ENCODE measurements at regions not wholly inside any gene's neighbourhood (a gene's known extent, or its start where the extent isn't known, plus 50 kb on each side); places are given as distances from the start of the nearest gene placed in this dataset.
"Not testable (repeated sequence)": the region's sequence is repeated elsewhere in the genome, so short reads cannot be mapped to it uniquely, and the experiment has no call there.

DNA sequence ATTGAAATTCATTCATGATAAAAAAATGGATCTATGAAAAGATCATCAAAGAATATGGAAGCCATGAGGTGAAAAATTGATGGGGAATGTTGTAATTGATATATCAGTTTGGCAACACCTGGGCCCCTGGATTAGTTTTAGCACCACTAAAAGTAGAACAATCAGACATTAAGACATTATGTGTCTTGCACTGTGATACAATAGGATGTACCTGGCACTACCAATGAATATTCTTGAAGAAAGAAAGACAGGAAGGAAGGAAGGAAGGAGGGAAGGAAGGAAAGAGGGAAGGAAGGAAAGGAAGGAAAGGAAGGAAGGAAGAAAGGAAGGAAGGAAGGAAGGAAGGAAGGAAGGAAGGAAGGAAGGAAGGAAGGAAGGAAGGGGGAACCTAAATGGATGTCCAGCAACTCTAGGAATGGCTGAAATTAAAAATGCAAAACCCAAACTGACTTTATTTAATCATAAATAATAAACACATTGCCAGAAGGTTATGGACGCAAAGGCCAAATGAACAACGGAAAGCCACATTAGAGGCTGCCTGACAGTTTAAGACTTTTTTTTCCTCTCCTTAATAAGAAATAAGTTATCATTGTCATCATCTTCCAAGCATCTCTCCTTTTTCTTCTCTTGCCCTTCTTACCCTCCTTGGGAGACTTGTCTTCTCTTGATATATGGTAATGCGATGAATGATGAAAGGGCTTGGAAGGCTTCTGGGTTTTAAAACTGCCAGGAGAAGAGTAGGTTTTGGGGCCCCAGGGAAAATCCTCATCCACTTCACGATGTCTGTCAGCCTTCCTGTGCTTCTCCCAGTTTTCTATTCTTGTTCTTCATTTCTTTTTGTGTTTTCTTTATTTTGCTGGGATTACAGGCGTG lies 224.4 kb downstream of the EXOC5 start:
- not testable (repeated sequence) for H3K27me3 Mint-ChIP-seq, H3K9me3 Mint-ChIP-seq, H3K36me3 Mint-ChIP-seq, H3K4me3 Mint-ChIP-seq, H3K27ac Mint-ChIP-seq, H3K4me1 Mint-ChIP-seq

DNA sequence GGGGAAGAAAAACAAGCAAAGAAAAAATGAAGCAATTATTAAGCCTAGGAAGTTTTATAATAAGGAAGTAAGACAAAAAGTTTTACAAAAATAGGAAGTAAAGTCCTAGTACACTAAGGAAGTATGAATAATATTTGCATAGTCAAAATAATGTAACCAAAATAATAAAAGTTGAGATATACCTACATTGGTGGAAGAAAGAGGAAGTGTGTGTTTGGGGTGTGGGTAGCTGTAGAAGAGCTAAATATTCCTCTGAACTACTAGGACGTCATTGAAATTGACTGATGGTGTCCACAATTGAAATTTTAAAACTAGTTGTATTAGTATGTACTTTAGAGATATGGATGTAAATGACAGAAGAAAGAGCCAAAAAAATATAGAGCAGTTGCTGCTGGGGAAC lies 228.4 kb upstream of the OTX2 start:
- Mint-ChIP-seq H3K27me3 (peaks cover 7% of the 10 kb centered on the region), H3K4me3 (peak overlapping the region; percentile 9 to 85 (median 54)), H3K4me1 (peaks cover 13 to 20% (median 14%) of the 10 kb centered on the region in 3 donors), H3K27ac (peak overlapping the region; percentile 16 to 91 (median 79)), H3K9me3 (peaks cover 9 to 13% (median 11%) of the 10 kb centered on the region in 3 donors), H3K36me3 (peaks cover 3% of the 10 kb centered on the region)

DNA sequence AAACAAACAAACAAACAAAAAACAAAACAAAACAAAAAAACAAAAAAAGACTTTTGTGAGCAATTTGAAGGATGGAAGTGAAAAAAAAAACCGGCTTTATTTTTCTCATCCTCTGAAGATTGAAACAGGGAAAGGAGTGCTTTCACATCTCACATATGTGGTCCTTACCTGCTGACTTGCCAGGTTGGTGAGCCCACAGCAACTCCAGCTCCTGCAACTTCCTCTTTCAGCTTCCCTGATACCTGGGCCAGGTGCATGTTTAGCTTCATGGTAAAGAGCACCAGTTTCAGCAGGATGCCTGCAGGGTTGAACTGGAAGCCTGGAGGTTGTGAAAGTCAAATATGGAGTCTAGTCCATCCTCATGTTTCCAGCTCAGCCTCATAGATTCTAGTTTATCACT lies 221.2 kb upstream of the OTX2 start:
- H3K36me3 Mint-ChIP-seq = no peaks in the 10 kb centered on the region
- H3K9me3 Mint-ChIP-seq = peaks cover 0 to 25% (median 6%) of the 10 kb centered on the region in 3 donors
- H3K4me1 Mint-ChIP-seq = peaks cover 0 to 2% (median 2%) of the 10 kb centered on the region in 3 donors
- no peak overlapping the region for H3K4me3 Mint-ChIP-seq
- H3K27me3 Mint-ChIP-seq = peaks cover 7% of the 10 kb centered on the region
- H3K27ac Mint-ChIP-seq = no peak overlapping the region

DNA sequence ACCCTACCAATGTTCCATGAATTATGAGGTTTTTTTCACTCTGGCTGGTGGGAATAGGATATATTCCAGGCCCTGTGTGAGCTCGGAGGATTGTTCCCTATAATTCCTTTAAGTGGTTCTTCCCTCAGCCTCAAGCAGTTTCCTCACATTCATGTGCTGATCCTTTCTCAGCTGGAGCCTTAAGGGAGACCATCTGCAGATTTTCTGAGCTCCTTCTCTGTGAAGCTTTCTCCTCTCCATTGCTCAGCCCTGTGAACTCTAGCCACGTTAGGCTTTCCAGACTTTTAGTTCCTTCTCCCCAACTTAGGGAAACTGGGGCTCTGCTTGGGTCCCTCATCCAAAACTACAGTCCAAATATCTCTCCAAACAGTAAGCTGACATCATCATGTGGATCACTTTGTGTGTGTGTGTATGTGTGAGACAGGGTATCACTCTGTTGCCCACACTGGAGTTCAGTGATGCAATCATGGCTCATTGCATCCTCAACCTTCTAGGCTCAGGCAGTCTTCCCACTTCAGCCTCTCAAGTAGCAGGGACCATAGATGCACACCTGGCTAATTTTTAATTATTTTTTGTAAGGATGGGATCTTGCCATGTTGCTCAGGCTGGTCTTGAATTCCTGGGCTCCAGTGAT lies 219.5 kb upstream of the OTX2 start:
- Mint-ChIP-seq H3K27ac (no peak overlapping the region), H3K9me3 (peaks cover 0 to 30% (median 4%) of the 10 kb centered on the region in 3 donors), H3K27me3 (peaks cover 7% of the 10 kb centered on the region), H3K4me3 (no peak overlapping the region), H3K4me1 (peaks cover 0 to 2% (median 0%) of the 10 kb centered on the region in 3 donors), H3K36me3 (no peaks in the 10 kb centered on the region)

DNA sequence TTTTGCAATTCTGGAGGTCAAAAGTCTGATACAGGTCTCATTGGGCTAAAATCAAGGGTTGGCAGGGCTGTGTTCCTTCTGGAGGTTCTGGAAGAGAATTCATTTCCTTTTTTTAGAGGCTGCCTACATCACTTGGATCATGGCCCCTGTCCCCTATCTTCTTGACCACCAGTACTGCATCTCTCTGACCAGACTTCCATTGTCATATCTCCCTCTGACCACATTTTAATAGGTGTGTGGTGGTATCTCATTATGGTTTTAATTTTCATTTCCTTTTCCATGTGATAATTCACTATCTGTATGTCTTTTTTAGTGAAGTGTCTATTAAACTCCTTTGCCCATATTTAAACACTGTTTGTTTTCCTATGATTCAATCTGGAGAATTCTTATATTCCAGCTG lies 215.2 kb upstream of the OTX2 start:
- no peak overlapping the region for H3K27ac Mint-ChIP-seq
- H3K9me3 Mint-ChIP-seq = peaks cover 2 to 18% (median 2%) of the 10 kb centered on the region in 3 donors
- no peaks in the 10 kb centered on the region for H3K36me3 Mint-ChIP-seq
- no peaks in the 10 kb centered on the region for H3K27me3 Mint-ChIP-seq
- no peaks in the 10 kb centered on the region for H3K4me1 Mint-ChIP-seq
- no peak overlapping the region for H3K4me3 Mint-ChIP-seq

DNA sequence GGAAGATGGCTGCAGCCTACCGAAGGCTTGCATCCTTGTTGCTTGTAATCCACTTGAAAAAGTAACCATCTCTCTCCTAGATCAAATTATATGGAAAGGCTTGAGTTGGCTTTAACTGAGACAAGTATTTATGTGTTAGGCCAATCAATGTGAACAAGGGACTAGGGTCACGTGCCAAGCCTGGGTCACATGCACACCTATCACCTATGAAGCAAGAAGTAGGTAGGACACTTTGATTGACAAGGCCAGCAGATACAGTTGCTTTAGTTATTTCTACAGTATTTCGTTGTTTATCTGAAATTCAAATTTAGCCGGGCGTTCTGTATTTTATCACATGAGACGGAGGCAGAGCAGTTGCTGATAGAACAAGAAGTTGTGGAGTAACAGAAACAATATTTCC lies 212.3 kb upstream of the OTX2 start:
- Mint-ChIP-seq H3K36me3 (no peaks in the 10 kb centered on the region), H3K27ac (no peak overlapping the region), H3K27me3 (no peaks in the 10 kb centered on the region), H3K9me3 (peaks cover 2 to 5% (median 2%) of the 10 kb centered on the region in 3 donors), H3K4me3 (no peak overlapping the region), H3K4me1 (no peaks in the 10 kb centered on the region)

DNA sequence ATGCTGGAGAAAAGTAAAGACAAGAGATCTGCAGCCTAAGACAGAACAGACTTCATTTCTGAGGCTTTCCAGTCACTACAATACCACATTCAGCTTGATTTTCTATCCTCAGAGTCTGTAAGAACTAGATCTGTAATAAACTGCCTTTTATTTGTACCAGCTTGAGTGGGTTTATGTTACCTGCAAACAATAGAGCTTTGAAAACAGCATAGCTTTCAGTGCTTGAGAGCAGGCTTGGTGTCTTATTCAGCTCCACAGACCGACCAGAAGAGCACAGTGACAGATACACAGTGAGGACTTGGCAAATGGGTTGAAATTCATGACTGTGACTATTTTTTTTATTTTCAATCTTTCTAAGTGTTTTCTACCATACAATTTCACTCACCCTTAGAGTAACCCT lies 207.8 kb upstream of the OTX2 start:
- no peak overlapping the region for H3K27ac Mint-ChIP-seq

DNA sequence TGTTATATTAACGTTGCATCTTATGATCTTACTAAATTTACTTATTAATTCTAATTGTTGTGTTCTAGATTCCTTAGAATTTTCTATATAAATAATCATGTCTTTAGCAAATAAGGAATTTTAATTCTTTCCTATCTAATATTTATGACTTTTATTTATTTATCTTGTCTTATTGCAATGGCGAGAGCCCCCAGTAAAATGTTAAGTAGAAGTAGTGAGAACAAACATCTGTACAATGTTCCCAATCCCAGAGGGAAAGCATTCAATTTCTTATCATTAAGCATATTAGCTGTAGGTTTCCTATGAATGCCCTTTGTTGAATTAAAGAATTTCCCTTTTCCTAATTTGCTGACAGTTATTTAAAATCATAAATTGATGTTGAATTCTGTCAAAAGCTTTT lies 203.7 kb upstream of the OTX2 start:
- peaks cover 5 to 18% (median 8%) of the 10 kb centered on the region in 3 donors for H3K9me3 Mint-ChIP-seq
- H3K4me3 Mint-ChIP-seq = no peak overlapping the region
- H3K27ac Mint-ChIP-seq = no peak overlapping the region
- H3K36me3 Mint-ChIP-seq = peaks cover 4% of the 10 kb centered on the region
- H3K4me1 Mint-ChIP-seq = peaks cover 0 to 9% (median 4%) of the 10 kb centered on the region in 3 donors
- H3K27me3 Mint-ChIP-seq = peaks cover 4% of the 10 kb centered on the region

More for the DNA sequence above, 207.8 kb upstream of the OTX2 start:
- H3K4me1 Mint-ChIP-seq = no peaks in the 10 kb centered on the region
- peaks cover 2% of the 10 kb centered on the region for H3K27me3 Mint-ChIP-seq
- peaks cover 4% of the 10 kb centered on the region for H3K36me3 Mint-ChIP-seq
- H3K4me3 Mint-ChIP-seq = no peak overlapping the region
- peaks cover 3 to 9% (median 7%) of the 10 kb centered on the region in 3 donors for H3K9me3 Mint-ChIP-seq

DNA sequence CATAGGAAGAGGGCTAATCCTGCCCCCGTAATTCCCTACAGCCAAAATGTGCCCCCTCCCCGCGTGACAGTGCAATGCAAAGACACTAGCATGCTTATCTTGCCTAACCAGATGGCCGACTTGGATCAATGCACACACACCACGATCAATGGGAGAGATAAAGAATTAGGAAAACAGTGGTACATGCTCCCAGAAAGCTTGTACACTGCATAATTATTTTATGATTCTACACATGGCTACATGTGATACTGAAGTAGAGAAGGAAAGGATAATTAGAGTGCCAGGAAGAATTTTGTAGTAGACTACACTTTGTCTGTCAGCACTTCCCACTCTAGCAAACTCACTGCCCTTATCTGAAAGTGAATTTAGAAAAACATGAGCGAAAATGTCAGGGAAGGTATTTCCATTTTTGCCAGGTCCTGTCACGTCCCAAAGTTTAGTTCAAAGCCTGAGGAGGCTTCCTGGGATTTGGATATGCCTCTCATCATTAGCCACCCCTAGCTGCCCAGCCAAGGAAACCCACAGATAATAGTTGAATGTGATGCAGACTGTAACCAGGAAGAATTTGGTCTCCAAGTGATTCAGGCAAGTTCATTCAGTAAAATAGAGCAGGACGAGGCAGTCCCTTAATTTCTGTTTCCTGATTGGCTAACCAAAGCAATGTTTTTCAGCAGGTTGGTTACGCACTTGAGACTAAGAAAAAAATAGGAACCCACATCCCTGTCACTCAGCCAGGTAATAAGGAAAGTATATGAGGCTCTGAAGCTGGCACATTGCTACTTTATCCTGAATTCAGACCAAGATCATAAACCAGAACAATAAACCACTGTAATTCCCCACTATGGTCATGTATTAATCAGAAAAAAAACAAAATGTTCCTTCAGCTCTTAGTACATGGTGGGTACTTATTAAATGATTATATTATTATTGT lies 199.6 kb upstream of the OTX2 start:
- Mint-ChIP-seq H3K27ac (no peak overlapping the region), H3K4me3 (peak overlapping the region in 1 of 4 donors; percentile 58), H3K27me3 (peaks cover 5% of the 10 kb centered on the region), H3K4me1 (peaks cover 0 to 16% (median 8%) of the 10 kb centered on the region in 3 donors), H3K36me3 (peaks cover 4% of the 10 kb centered on the region), H3K9me3 (peaks cover 4 to 14% (median 8%) of the 10 kb centered on the region in 3 donors)

DNA sequence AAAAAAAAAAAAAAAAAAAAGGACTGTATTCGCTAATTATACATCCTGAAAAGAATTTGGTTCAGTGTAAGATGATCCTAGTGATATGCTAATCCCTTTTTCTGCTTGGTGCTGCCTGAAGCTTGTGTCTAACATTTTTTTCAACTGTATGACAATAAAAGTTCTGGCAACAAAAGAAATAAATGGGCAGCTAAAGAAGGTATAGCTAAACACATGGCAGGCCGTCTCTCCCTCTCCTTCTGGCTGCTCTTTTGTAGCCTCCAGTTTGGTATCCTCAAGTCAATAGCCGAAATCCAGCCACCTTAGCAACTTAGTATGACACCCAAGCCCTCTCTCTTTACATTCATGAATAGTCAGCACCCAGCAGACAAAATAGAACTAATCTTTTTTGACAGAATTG lies 198.3 kb upstream of the OTX2 start:
- Mint-ChIP-seq H3K27me3 (peaks cover 6% of the 10 kb centered on the region), H3K27ac (no peak overlapping the region)

DNA sequence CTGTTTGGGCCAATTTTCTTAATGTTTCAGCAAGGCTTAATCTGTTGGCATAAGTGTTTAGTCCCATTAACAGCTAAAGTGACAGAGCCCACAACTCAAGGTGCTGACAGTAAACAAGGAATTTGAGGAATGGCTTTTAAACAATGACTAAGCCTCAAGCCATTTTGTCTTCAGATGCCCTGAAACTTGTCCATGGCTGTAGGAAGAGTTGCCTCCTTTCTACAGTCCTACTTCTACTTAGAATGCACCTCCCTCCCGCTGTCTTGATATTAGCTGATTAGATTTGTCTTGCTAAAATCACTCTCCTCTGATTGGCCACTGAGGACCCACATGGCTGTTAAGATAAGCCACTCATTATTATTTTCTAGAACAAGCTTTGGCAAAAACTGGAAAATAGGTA lies 188.4 kb upstream of the OTX2 start:
- Mint-ChIP-seq H3K9me3 (peaks cover 0 to under 1% (median 0%) of the 10 kb centered on the region in 3 donors), H3K36me3 (no peaks in the 10 kb centered on the region), H3K4me1 (no peaks in the 10 kb centered on the region), H3K27me3 (no peaks in the 10 kb centered on the region), H3K27ac (no peak overlapping the region), H3K4me3 (no peak overlapping the region)

More for the DNA sequence above, 198.3 kb upstream of the OTX2 start:
- peaks cover 2 to 10% (median 6%) of the 10 kb centered on the region in 3 donors for H3K9me3 Mint-ChIP-seq
- peaks cover 2% of the 10 kb centered on the region for H3K36me3 Mint-ChIP-seq
- no peak overlapping the region for H3K4me3 Mint-ChIP-seq
- peaks cover 0 to 16% (median 8%) of the 10 kb centered on the region in 3 donors for H3K4me1 Mint-ChIP-seq

DNA sequence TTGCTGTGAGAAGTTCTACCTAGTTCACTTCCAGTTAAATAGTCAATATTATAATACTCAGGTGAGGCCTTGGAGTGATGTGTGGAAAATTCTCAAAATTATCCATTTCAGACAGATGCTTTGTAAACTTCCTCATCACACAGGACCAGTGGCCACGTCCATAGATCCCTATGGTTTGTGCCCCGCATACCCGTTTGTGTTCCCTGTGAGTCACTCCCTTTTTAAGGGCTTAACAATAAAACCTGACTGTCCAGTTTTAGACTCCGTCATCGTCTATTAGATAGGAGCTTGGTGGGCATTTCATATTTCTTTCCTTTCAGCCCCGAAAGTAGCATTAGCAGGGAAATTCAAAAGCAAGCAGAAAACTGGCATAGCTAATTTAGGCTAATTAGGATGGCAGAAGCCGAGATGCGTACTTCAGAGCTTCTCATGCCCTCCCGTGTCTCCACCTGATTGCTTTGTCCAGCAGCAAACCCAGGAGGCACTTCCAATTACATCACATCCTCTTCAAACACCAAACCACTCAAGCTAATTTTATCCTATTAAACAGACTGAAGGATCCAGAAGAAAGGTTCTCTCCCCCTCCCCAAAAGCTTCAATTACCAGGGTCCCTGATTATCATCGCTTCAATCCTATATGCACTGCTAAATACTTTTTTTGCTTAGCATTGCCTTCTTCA lies 186.6 kb upstream of the OTX2 start:
- Mint-ChIP-seq H3K4me1 (no peaks in the 10 kb centered on the region), H3K27ac (no peak overlapping the region), H3K4me3 (no peak overlapping the region)

DNA sequence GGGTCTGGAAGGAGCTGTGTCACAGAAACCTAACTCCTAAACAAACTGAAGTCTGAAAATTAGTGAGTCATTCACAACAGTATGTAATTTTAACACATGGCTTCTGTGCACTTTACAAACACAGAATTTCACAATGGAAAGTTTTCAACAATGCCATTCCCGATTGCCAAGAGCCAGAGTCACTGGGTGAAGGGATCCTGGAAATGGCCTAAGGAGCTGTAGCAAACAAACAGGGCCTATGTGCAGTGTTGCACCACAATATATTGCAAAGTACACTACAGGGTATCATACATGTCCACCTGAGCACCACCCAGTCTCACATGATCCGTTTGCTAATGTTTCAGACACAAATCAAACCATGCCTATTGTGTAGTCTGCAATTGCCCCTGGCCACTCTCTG lies 184.7 kb upstream of the OTX2 start:
- no peaks in the 10 kb centered on the region for H3K27me3 Mint-ChIP-seq

More for the DNA sequence above, 186.6 kb upstream of the OTX2 start:
- no peaks in the 10 kb centered on the region for H3K36me3 Mint-ChIP-seq
- no peaks in the 10 kb centered on the region for H3K27me3 Mint-ChIP-seq
- H3K9me3 Mint-ChIP-seq = peaks cover 0 to 1% (median 0%) of the 10 kb centered on the region in 3 donors

DNA sequence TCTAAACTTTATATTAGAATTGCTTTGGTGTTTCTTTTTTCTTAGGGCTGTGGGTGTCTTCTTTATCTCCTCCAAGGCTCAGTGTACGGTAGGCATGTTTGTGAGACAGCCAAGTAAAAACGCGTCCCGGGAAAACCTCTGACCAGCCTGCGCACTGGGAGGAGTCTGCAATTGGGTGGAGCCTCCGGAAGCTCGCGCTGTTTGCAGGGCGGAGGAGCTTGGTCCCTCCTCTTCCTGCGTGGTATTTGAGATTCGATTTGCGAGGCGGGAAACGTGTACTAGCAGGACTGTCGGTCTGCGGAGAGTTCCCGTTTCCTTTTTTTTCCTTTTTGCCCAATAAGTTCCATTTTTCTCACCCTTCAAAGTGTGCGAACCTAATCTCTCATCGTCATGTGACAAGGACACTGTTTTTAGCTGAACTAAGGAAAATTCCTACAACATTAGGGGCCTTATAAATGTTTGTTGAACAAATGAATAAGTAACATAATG lies 182.1 kb upstream of the OTX2 start:
- no peak overlapping the region for H3K27ac Mint-ChIP-seq
- no peak overlapping the region for H3K4me3 Mint-ChIP-seq
- H3K4me1 Mint-ChIP-seq = no peaks in the 10 kb centered on the region
- no peaks in the 10 kb centered on the region for H3K36me3 Mint-ChIP-seq
- peaks cover 0 to 1% (median 0%) of the 10 kb centered on the region in 3 donors for H3K9me3 Mint-ChIP-seq
- no peaks in the 10 kb centered on the region for H3K27me3 Mint-ChIP-seq

More for the DNA sequence above, 184.7 kb upstream of the OTX2 start:
- Mint-ChIP-seq H3K4me3 (no peak overlapping the region), H3K36me3 (no peaks in the 10 kb centered on the region), H3K4me1 (no peaks in the 10 kb centered on the region), H3K9me3 (peaks cover 0 to 1% (median 0%) of the 10 kb centered on the region in 3 donors), H3K27ac (no peak overlapping the region)

Measured in IgD-negative memory B cell (primary cell).